ENCODE measurements at regions not wholly inside any gene's neighbourhood (a gene's known extent, or its start where the extent isn't known, plus 50 kb on each side); places are given as distances from the start of the nearest gene placed in this dataset.

DNA sequence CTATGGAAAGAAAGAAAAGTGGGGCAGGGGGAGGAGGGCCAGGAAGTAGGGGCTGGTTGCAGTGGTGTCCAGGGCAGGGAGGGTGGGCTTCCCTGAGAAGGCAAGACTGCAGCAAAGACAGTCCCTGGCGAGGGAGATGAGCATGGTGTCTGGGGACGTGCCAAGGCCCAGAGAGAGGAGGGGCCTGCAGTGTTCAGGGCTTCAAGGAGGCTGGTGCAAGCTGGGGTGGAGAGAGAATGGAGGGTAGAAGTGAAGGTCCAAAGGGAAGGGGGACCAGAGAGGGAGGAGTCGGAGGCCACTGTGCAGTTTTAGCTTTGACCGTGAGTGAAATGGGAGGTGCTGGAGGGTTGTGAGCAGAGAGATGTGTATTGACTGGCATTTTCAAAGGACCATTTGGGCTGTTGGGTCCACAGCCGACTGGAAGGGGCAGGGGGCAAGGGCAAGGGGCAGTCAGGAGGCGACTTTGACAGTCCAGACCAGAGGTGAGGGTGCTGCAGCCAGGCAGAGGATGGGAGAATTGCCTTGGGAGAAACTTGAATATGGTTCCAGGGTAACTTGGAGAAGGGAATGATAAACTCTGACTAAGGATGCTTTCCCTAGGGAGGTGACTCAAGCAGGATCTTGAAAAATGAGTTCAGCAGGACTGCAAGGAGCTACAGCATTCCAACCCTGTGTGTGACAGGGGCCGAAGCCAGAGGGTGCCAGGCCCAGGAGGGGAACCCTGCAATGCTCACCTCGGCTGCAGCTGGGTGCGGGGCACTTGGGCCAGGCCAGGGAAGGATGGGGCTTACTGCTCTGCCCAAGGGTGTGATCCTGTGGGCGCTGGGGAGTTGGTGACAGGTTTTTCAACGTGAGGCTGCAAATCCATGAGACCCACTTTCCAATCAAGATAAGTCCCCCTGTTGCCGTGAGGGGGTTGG, 177.1 kb upstream of the HAAO start:
- Histone ChIP-seq H3K4me2 (ENCODE audit: low read length) (no peak overlapping the region), H3K9ac (no peak overlapping the region), H3K4me1 (no peaks in the 10 kb centered on the region), H3K27me3 (ENCODE audit: control insufficient read depth, insufficient read depth, low read length) (no peaks in the 10 kb centered on the region), H3K36me3 (ENCODE audit: control insufficient read depth, insufficient read depth, low read length) (no peaks in the 10 kb centered on the region), H3K9me3 (ENCODE audit: control insufficient read depth, low read length) (no peaks in the 10 kb centered on the region), H2AFZ (no peak overlapping the region), H3K27ac (no peak overlapping the region), H3K4me3 (ENCODE audit: low read depth, low read length) (no peak overlapping the region), H3K79me2 (no peaks in the 10 kb centered on the region)
- no peak for TF ChIP-seq CTCF (IDR thresholded peaks at IDR 0.05)

GRCh38 chr2:42967959-42968674, 175.7 kb upstream of the HAAO start:
- no peaks in the 10 kb centered on the region for H3K27me3 ChIP-seq (ENCODE audit: control insufficient read depth, insufficient read depth, low read length)
- no peaks in the 10 kb centered on the region for H3K4me1 ChIP-seq
- H3K36me3 ChIP-seq (ENCODE audit: control insufficient read depth, insufficient read depth, low read length): no peaks in the 10 kb centered on the region
- no peaks in the 10 kb centered on the region for H3K9me3 ChIP-seq (ENCODE audit: control insufficient read depth, low read length)
- no peak overlapping the region for H3K4me3 ChIP-seq (ENCODE audit: low read depth, low read length)
- H2AFZ ChIP-seq: no peak overlapping the region
- peak overlapping the region; percentile 12 for H3K27ac ChIP-seq
- no peak overlapping the region for H3K9ac ChIP-seq
- no peak for TF ChIP-seq CTCF (IDR thresholded peaks at IDR 0.05)
- H3K79me2 ChIP-seq: no peaks in the 10 kb centered on the region
- H3K4me2 ChIP-seq (ENCODE audit: low read length): no peak overlapping the region

DNA sequence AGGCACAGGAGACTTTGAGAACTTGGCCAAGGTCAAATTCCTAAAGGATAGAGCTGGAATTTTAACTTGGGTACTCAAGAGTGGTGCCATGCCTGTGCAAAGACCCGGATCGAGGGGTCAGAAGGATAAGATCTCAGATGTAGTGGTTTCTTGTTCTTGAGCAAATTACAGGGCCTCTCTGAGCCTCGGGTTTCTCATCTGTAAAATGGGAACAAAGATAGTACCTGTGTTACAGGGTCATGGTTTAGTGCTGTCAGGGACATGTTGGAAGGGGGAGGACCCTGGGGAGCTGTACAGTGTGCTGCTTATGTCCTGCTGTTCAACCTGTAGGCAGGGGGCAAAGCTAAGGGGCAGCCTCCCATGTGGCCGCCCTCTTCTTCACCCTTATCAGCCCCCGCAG, 173.5 kb upstream of the HAAO start:
- H3K4me1 ChIP-seq: no peaks in the 10 kb centered on the region
- H3K27me3 ChIP-seq (ENCODE audit: control insufficient read depth, insufficient read depth, low read length): no peaks in the 10 kb centered on the region
- H3K4me2 ChIP-seq (ENCODE audit: low read length): no peak overlapping the region
- no peaks in the 10 kb centered on the region for H3K9me3 ChIP-seq (ENCODE audit: control insufficient read depth, low read length)
- H3K36me3 ChIP-seq (ENCODE audit: control insufficient read depth, insufficient read depth, low read length): no peaks in the 10 kb centered on the region
- no peak overlapping the region for H3K4me3 ChIP-seq (ENCODE audit: low read depth, low read length)
- no peak overlapping the region for H3K9ac ChIP-seq
- H3K27ac ChIP-seq: no peak overlapping the region
- H3K79me2 ChIP-seq: no peaks in the 10 kb centered on the region
- no peak overlapping the region for H2AFZ ChIP-seq
- no peak for TF ChIP-seq CTCF (IDR thresholded peaks at IDR 0.05)

DNA sequence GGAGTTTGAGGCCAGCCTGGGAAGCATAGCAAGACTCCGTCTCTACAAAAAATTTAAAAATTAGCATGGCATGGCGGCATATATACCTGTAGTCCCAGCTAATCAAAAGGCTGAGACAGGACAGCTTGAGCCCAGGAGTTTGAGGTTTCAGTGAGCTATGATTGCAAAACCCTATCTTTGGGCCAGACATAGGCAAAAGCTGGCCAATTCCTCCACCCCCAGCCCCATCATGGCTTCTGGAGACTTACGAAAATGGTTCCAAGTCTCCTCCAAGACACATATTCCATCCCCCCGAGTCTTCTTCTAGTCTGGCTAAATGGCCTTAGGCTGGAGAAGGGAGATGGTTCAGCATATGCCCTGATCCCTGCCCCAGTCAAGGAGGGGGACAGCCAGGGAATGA, 172.8 kb upstream of the HAAO start:
- Histone ChIP-seq H3K9ac (no peak overlapping the region), H2AFZ (no peak overlapping the region), H3K27me3 (ENCODE audit: control insufficient read depth, insufficient read depth, low read length) (no peaks in the 10 kb centered on the region), H3K4me2 (ENCODE audit: low read length) (no peak overlapping the region), H3K36me3 (ENCODE audit: control insufficient read depth, insufficient read depth, low read length) (no peaks in the 10 kb centered on the region), H3K27ac (no peak overlapping the region), H3K4me1 (peaks cover 4% of the 10 kb centered on the region), H3K79me2 (no peaks in the 10 kb centered on the region), H3K4me3 (ENCODE audit: low read depth, low read length) (no peak overlapping the region), H3K9me3 (ENCODE audit: control insufficient read depth, low read length) (no peaks in the 10 kb centered on the region)
- TF ChIP-seq CTCF (IDR thresholded peaks at IDR 0.05): no peak

All from parathyroid adenoma (tissue), 2 donors.